ENCODE measurements at regions not wholly inside any gene's neighbourhood (a gene's known extent, or its start where the extent isn't known, plus 50 kb on each side); places are given as distances from the start of the nearest gene placed in this dataset.

GRCh38 chr16:13379266-13379665 lies 477.9 kb downstream of the SHISA9 start:
- TF ChIP-seq, protein P1, sequence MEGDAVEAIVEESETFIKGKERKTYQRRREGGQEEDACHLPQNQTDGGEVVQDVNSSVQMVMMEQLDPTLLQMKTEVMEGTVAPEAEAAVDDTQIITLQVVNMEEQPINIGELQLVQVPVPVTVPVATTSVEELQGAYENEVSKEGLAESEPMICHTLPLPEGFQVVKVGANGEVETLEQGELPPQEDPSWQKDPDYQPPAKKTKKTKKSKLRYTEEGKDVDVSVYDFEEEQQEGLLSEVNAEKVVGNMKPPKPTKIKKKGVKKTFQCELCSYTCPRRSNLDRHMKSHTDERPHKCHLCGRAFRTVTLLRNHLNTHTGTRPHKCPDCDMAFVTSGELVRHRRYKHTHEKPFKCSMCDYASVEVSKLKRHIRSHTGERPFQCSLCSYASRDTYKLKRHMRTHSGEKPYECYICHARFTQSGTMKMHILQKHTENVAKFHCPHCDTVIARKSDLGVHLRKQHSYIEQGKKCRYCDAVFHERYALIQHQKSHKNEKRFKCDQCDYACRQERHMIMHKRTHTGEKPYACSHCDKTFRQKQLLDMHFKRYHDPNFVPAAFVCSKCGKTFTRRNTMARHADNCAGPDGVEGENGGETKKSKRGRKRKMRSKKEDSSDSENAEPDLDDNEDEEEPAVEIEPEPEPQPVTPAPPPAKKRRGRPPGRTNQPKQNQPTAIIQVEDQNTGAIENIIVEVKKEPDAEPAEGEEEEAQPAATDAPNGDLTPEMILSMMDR (conservative IDR thresholded peaks at IDR 0.05 in 1 of 2, IDR thresholded peaks at IDR 0.05 in 1 of 2; ENCODE audit: extremely low read depth in 1 of 2, insufficient read depth in 1 of 2, low read depth in 1 of 2, low read length in 2 of 2): no peak
- no peak for TF ChIP-seq EZH2 (IDR thresholded peaks at IDR 0.05; ENCODE audit: borderline replicate concordance, low read length)
